HepG2 (cell line): ENCODE measurements at regions not wholly inside any gene's neighbourhood (a gene's known extent, or its start where the extent isn't known, plus 50 kb on each side); places are given as distances from the start of the nearest gene placed in this dataset.

ENCODE experiments used
- ATAC-seq: fragments of 200-7000 bp; cut with Tn5 transposase; 3 replicates; pipeline ENCODE4 v1.9.1; 2020; ENCODE audit warnings: mild to moderate bottlenecking, moderate library complexity
- BruUV-seq: library from RNA; stranded (reverse); fragments of 400-500 nt; replicated peaks from 2 replicates; lab custom pipeline; 2021; lab: Mats Ljungman, UMichigan
- CTCF ChIA-PET: fragments of 300-600 bp; formaldehyde crosslinking; extraction: SDS; loops from one replicate; lab custom pipeline; 2021; ENCODE audit warnings: low total read pairs, inconsistent platforms, low intra/inter-chr PET ratio; lab: Yijun Ruan, JAX
- POLR2A ChIA-PET: fragments of 350-600 bp; sonication (Branson Sonifier 250); formaldehyde crosslinking; loops from one replicate; lab custom pipeline; 2020; ENCODE audit warnings: antibody characterized with exemption, inconsistent platforms; lab: Yijun Ruan, JAX
- DNase-seq: peaks from one replicate; pipeline ENCODE4 v3.0.0-alpha.2; 2015; ENCODE audit warnings: low spot score
- FAIRE-seq: peaks from 3 replicates; lab custom pipeline; 2011; peaks lifted over from hg19 to GRCh38; lab: Jason Lieb, UNC
- H2AFZ ChIP-seq: one replicate; pipeline ENCODE4 v1.6.1; 2011; ENCODE audit warnings: low read length, inconsistent platforms
- H3K27ac ChIP-seq: fragments of 300-600 bp; 3 replicates; pipeline ENCODE4 v1.8.0; 2011; ENCODE audit warnings: mixed run types, mild to moderate bottlenecking, mixed read lengths, low read length, inconsistent platforms; ENCODE audit not compliant: insufficient read depth; ENCODE audit errors: extremely low read length
- H3K27me3 ChIP-seq, 2 experiments: fragments of 200-600 bp in 1 of 2; 2 replicates in 1 of 2; 3 replicates in 1 of 2; pipeline versions ENCODE4 v1.6.0 to v1.8.0; 2011; ENCODE audit warnings: low read length in 2 of 2, mild to moderate bottlenecking in 2 of 2, moderate library complexity in 2 of 2, inconsistent platforms in 1 of 2; ENCODE audit not compliant: insufficient read depth in 2 of 2, control insufficient read depth in 1 of 2
- H3K36me3 ChIP-seq, 2 experiments: fragments of 200-600 bp in 1 of 2; replicated peaks in 1 of 2; 2 replicates in 1 of 2; 3 replicates in 1 of 2; pipeline versions ENCODE4 v1.5.1 to v1.8.0; 2011; ENCODE audit warnings: low read length in 2 of 2, inconsistent platforms in 1 of 2; ENCODE audit not compliant: insufficient read depth in 2 of 2, control insufficient read depth in 1 of 2
- H3K4me1 ChIP-seq: 2 replicates; pipeline ENCODE4 v1.5.1; 2012; ENCODE audit warnings: low read length, inconsistent platforms; ENCODE audit not compliant: insufficient read depth
- H3K4me2 ChIP-seq: 2 replicates; pipeline ENCODE4 v1.6.0; 2011; ENCODE audit warnings: low read depth, low read length, inconsistent platforms
- H3K4me3 ChIP-seq, 3 experiments: fragments of 200-600 bp in 1 of 3; sonication (generic), shearing (Covaris generic) in 1 of 3; replicated peaks in 1 of 3; 2 replicates each; pipeline ENCODE4 v1.5.1; 2011 to 2016; ENCODE audit warnings: low read length in 3 of 3, inconsistent platforms in 2 of 3, low read depth in 2 of 3, mild to moderate bottlenecking in 2 of 3, control low read depth in 1 of 3, mixed read lengths in 1 of 3; ENCODE audit not compliant: insufficient read depth in 1 of 3
- H3K79me2 ChIP-seq: one replicate; pipeline ENCODE4 v1.6.1; 2011; ENCODE audit warnings: low read length, inconsistent platforms; ENCODE audit not compliant: insufficient read depth
- H3K9ac ChIP-seq: 2 replicates; pipeline ENCODE4 v1.6.0; 2011; ENCODE audit warnings: mild to moderate bottlenecking, low read depth, low read length, inconsistent platforms; ENCODE audit not compliant: insufficient read depth
- H3K9me3 ChIP-seq: 2 replicates; pipeline ENCODE4 v1.5.1; 2012; ENCODE audit warnings: mild to moderate bottlenecking, low read length
- H4K20me1 ChIP-seq: 2 replicates; pipeline ENCODE4 v1.6.0; 2011; ENCODE audit warnings: inconsistent platforms, mild to moderate bottlenecking, low read length, moderate library complexity; ENCODE audit not compliant: insufficient read depth
- CAMTA2 ChIP-seq: sonication (generic); formaldehyde crosslinking; IDR thresholded peaks from 2 replicates; pipeline ENCODE4 v1.4.0; 2020; ENCODE audit warnings: mild to moderate bottlenecking, missing genetic modification reagents, borderline replicate concordance
- FOSL1 ChIP-seq: sonication (generic); formaldehyde crosslinking; IDR thresholded peaks from 2 replicates; pipeline ENCODE4 v1.9.0; 2021; ENCODE audit warnings: missing genetic modification reagents, borderline replicate concordance
- MBNL3 ChIP-seq: fragments of 250-450 bp; sonication (Bioruptor Pico); conservative IDR thresholded peaks from 2 replicates; pipeline ENCODE4 v1.8.0; 2022; ENCODE audit warnings: mild to moderate bottlenecking, inconsistent platforms
- MED1 ChIP-seq: sonication (generic); formaldehyde crosslinking; IDR thresholded peaks from 2 replicates; pipeline ENCODE4 v1.4.0; 2020; ENCODE audit warnings: missing genetic modification reagents
- MTF1 ChIP-seq: sonication (generic); formaldehyde crosslinking; IDR thresholded peaks from 2 replicates; pipeline ENCODE4 v1.5.0; 2020; ENCODE audit warnings: missing genetic modification reagents
- NONO ChIP-seq, 2 experiments: fragments of 450-650 bp in 1 of 2; sonication (generic) in 1 of 2; formaldehyde crosslinking in 1 of 2; IDR thresholded peaks in 1 of 2; conservative IDR thresholded peaks in 1 of 2; 2 replicates each; pipeline versions ENCODE4 v1.6.1 to v1.8.0; 2017 to 2022; ENCODE audit warnings: mild to moderate bottlenecking in 1 of 2, missing genetic modification reagents in 1 of 2, moderate library complexity in 1 of 2
- PRDM15 ChIP-seq: sonication (generic); formaldehyde crosslinking; IDR thresholded peaks from 2 replicates; pipeline ENCODE4 v1.4.0; 2020; ENCODE audit warnings: missing genetic modification reagents
- SRSF1 ChIP-seq: fragments of 200-400 bp; formaldehyde crosslinking; optimal IDR thresholded peaks from 2 replicates; pipeline ENCODE3; 2017; ENCODE audit warnings: mild to moderate bottlenecking, low read depth, low read length, moderate library complexity
- ZNF121 ChIP-seq: sonication (generic); formaldehyde crosslinking; IDR thresholded peaks from 2 replicates; pipeline ENCODE4 v1.5.0; 2020; ENCODE audit warnings: mild to moderate bottlenecking, missing genetic modification reagents
- ZNF326 ChIP-seq: sonication (generic); formaldehyde crosslinking; IDR thresholded peaks from 2 replicates; pipeline ENCODE4 v1.4.0; 2020; ENCODE audit warnings: missing genetic modification reagents, borderline replicate concordance
- ZNF496 ChIP-seq: sonication (generic); formaldehyde crosslinking; IDR thresholded peaks from 2 replicates; pipeline ENCODE4 v1.8.1; 2023; ENCODE audit warnings: mild to moderate bottlenecking, moderate library complexity, missing genetic modification reagents; ENCODE audit not compliant: insufficient replicate concordance
- ZNF644 ChIP-seq: IDR thresholded peaks from 2 replicates; pipeline ENCODE4 v1.6.1; 2016; ENCODE audit warnings: low read depth
- ZNF674 ChIP-seq: sonication (generic); formaldehyde crosslinking; IDR thresholded peaks from 2 replicates; pipeline ENCODE4 v1.5.0; 2020; ENCODE audit warnings: low read depth, mild to moderate bottlenecking, missing genetic modification reagents
- ZNF691 ChIP-seq: sonication (generic); formaldehyde crosslinking; IDR thresholded peaks from 2 replicates; pipeline ENCODE4 v1.4.0; 2020; ENCODE audit warnings: missing genetic modification reagents, low read depth, mild to moderate bottlenecking, borderline replicate concordance
- WGBS: methylation state at CpG from one replicate; pipeline ENCODE4 v1.1.6; 2017; ENCODE audit warnings: low lambda C conversion rate; 5-methylcytosine and 5-hydroxymethylcytosine counted together
- in situ Hi-C: cut with HindIII; loops from 2 replicates; pipeline ENCODE4 v1.10.0; 2017; ENCODE audit warnings: low pct_unique_long_range_greater_than_20kb; ENCODE audit not compliant: extremely low pct_ligation_motif_present
- intact Hi-C: fragments of 100-400 bp; cut with micrococcal nuclease; formaldehyde crosslinking; loops from one replicate; pipeline ENCODE4 v1.10.0; 2022; ENCODE audit not compliant: unreplicated experiment

- no peak for TF ChIP-seq ZNF691
These were observed 109.8 kb upstream of the ATP10B start (continued) for GRCh38 chr5:160961761-160962160.

GRCh38 chr5:160961038-160961437, 109.0 kb upstream of the ATP10B start:
- TF ChIP-seq FOSL1 (CRISPR knock-in tag), result no peak
- TF ChIP-seq SRSF1, result no peak
- no peak for TF ChIP-seq ZNF674 (CRISPR knock-in tag)
- TF ChIP-seq MBNL3, result no peak
- CTCF ChIA-PET, result no interaction called here
- peak; percentile 56 for ATAC-seq
- Histone ChIP-seq H3K9ac (no peak overlapping the region), H3K27me3 (no peaks in the 10 kb centered on the region), H3K79me2 (no peaks in the 10 kb centered on the region), H2AFZ (no peak overlapping the region), H3K4me2 (no peak overlapping the region), H3K27ac (no peak overlapping the region), H4K20me1 (no peaks in the 10 kb centered on the region), H3K4me1 (peaks cover 11% of the 10 kb centered on the region; the same call in 1 of the 2 replicates), H3K4me3 (no peak overlapping the region), H3K36me3 (no peaks in the 10 kb centered on the region), H3K9me3 (no peaks in the 10 kb centered on the region)
- 0% methylated on average over 1 of the region's 1 CpG for WGBS
- BruUV-seq, result no TSS peak
- POLR2A ChIA-PET, result no interaction called here
- intact Hi-C loops, result no loop called here
- in situ Hi-C loops, result no loop called here
- no peak for DNase-seq
- FAIRE-seq, result no peak

- in situ Hi-C loops (no loop called here), intact Hi-C loops (no loop called here)
- Histone ChIP-seq H3K27me3 (no peaks in the 10 kb centered on the region), H3K9me3 (no peaks in the 10 kb centered on the region), H3K4me2 (no peak overlapping the region), H3K79me2 (no peaks in the 10 kb centered on the region), H3K4me3 (no peak overlapping the region), H3K27ac (no peak overlapping the region), H3K4me1 (peaks cover 11% of the 10 kb centered on the region; the same call in 1 of the 2 replicates), H4K20me1 (no peaks in the 10 kb centered on the region), H3K36me3 (no peaks in the 10 kb centered on the region), H3K9ac (no peak overlapping the region), H2AFZ (no peak overlapping the region)
- no peak for TF ChIP-seq ZNF496 (CRISPR knock-in tag)
- no peak for TF ChIP-seq MTF1 (CRISPR knock-in tag)
- TF ChIP-seq NONO (IDR thresholded peaks at IDR 0.05), result no peak
- no peak for TF ChIP-seq NONO (CRISPR knock-in tag; conservative IDR thresholded peaks at IDR 0.05)
- TF ChIP-seq ZNF326 (CRISPR knock-in tag), result no peak
- TF ChIP-seq PRDM15 (CRISPR knock-in tag), result no peak
- no peak for TF ChIP-seq MED1 (CRISPR knock-in tag)
- TF ChIP-seq ZNF644 (CRISPR knock-in tag), result no peak
- no peak for TF ChIP-seq ZNF121 (CRISPR knock-in tag)
- no peak for TF ChIP-seq CAMTA2 (CRISPR knock-in tag)
- DNase-seq (no peak), FAIRE-seq (no peak), ATAC-seq (no peak)
- BruUV-seq, result no TSS peak
- POLR2A ChIA-PET, result no interaction called here
- 23% methylated on average over 2 of the region's 2 CpGs for WGBS
- CTCF ChIA-PET, result no interaction called here
These were observed 108.6 kb upstream of the ATP10B start for GRCh38 chr5:160960592-160960991.
